DND-41 (cell line): ENCODE measurements at regions not wholly inside any gene's neighbourhood (a gene's known extent, or its start where the extent isn't known, plus 50 kb on each side); places are given as distances from the start of the nearest gene placed in this dataset.

Experiments used
- ATAC-seq: fragments of 200-7000 bp; cut with Tn5 transposase; 3 replicates; pipeline ENCODE4 v1.9.1; 2021; ENCODE audit warnings: low read depth; ENCODE audit not compliant: insufficient read depth
- DNase-seq: peaks from one replicate; pipeline ENCODE4 v3.0.0-alpha.2; 2020
- H2AFZ ChIP-seq: 2 replicates; pipeline ENCODE4 v1.6.0; 2012; ENCODE audit warnings: low read depth, low read length
- H3K27ac ChIP-seq: 2 replicates; pipeline ENCODE4 v1.5.1; 2012; ENCODE audit warnings: low read length, inconsistent platforms
- H3K27me3 ChIP-seq: fragments of 200-600 bp; sonication (generic); 2 replicates; pipeline ENCODE4 v1.6.0; 2012; ENCODE audit warnings: low read length, mild to moderate bottlenecking, inconsistent platforms; ENCODE audit not compliant: insufficient read depth, poor library complexity
- H3K36me3 ChIP-seq: 2 replicates; pipeline ENCODE4 v1.5.1; 2012; ENCODE audit warnings: low read length, inconsistent platforms; ENCODE audit not compliant: insufficient read depth
- H3K4me1 ChIP-seq: 2 replicates; pipeline ENCODE4 v1.5.1; 2012; ENCODE audit warnings: mild to moderate bottlenecking, low read length; ENCODE audit not compliant: insufficient read depth
- H3K4me2 ChIP-seq: 2 replicates; pipeline ENCODE4 v1.6.0; 2012; ENCODE audit warnings: mild to moderate bottlenecking, moderate library complexity, low read length, inconsistent platforms; ENCODE audit not compliant: insufficient read depth
- H3K4me3 ChIP-seq, 2 experiments: fragments of 200-600 bp in 1 of 2; shearing (Covaris generic) in 1 of 2; 2 replicates each; pipeline ENCODE4 v1.5.1; 2012 to 2016; ENCODE audit warnings: inconsistent platforms in 2 of 2, low read length in 2 of 2, mild to moderate bottlenecking in 2 of 2, low read depth in 1 of 2, moderate library complexity in 1 of 2
- H3K79me2 ChIP-seq: 2 replicates; pipeline ENCODE4 v1.6.0; 2012; ENCODE audit warnings: low read length, inconsistent platforms; ENCODE audit not compliant: insufficient read depth
- H3K9ac ChIP-seq: 2 replicates; pipeline ENCODE4 v1.6.0; 2012; ENCODE audit warnings: low read depth, mild to moderate bottlenecking, inconsistent platforms, low read length, moderate library complexity
- H3K9me3 ChIP-seq: 2 replicates; pipeline ENCODE4 v1.5.1; 2012; ENCODE audit warnings: low read length, moderate library complexity, mild to moderate bottlenecking, inconsistent platforms; ENCODE audit not compliant: insufficient read depth, severe bottlenecking
- H4K20me1 ChIP-seq: 2 replicates; pipeline ENCODE4 v1.6.0; 2012; ENCODE audit warnings: low read length; ENCODE audit not compliant: insufficient read depth
- EZH2 ChIP-seq: IDR thresholded peaks from 3 replicates; pipeline ENCODE4 v1.6.1; 2012; ENCODE audit warnings: borderline replicate concordance, low read depth, mild to moderate bottlenecking, moderate library complexity, low read length, inconsistent platforms; ENCODE audit not compliant: severe bottlenecking
- TF ChIP-seq, protein P1 (sequence below): IDR thresholded peaks from 2 replicates; pipeline ENCODE4 v1.5.1; 2012; ENCODE audit warnings: borderline replicate concordance, low read length, moderate library complexity, mild to moderate bottlenecking; ENCODE audit not compliant: poor library complexity, severe bottlenecking; ENCODE audit errors: extremely low read depth

DNA sequence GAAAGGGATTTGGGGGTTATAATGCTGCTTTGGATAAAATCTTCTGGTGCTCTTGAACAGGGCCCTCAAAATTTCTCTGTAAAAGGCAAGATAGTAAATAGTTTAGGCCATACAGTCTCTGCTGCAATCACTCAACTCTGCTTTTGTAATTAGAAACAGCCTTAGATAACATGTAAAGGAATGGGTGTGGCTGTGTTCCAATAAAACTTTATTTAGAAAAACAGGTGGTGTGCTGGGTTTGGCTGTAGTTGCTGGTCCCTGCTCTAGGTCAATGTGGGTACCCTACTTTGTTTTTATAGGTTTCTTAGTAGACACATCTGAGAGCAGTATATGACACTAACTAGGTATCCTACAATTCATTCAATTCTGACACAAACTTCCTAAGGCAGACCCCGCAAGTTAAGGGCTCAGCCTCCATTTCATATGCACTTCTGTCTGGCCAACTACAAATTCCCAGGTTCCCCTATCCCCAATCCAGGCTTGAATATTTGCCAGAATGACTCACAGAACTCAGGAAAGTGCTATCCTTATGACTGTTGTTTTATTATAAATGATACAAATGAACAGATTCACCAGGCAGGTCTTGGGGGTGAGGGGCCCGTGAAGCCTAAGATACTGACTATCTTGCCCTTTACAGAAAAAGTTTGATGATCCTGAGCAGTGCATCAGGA lies 349.9 kb downstream of the RPS24 start:
- Histone ChIP-seq H3K79me2 (no peaks in the 10 kb centered on the region), H2AFZ (no peak overlapping the region), H3K9ac (no peak overlapping the region), H3K27ac (no peak overlapping the region), H3K36me3 (no peaks in the 10 kb centered on the region), H3K9me3 (peaks cover 3% of the 10 kb centered on the region), H3K4me2 (no peak overlapping the region), H4K20me1 (no peaks in the 10 kb centered on the region), H3K27me3 (peaks cover 16% of the 10 kb centered on the region), H3K4me1 (no peaks in the 10 kb centered on the region), H3K4me3 (no peak overlapping the region)
- DNase-seq (no peak), ATAC-seq (no peak)
- TF ChIP-seq, protein P1, sequence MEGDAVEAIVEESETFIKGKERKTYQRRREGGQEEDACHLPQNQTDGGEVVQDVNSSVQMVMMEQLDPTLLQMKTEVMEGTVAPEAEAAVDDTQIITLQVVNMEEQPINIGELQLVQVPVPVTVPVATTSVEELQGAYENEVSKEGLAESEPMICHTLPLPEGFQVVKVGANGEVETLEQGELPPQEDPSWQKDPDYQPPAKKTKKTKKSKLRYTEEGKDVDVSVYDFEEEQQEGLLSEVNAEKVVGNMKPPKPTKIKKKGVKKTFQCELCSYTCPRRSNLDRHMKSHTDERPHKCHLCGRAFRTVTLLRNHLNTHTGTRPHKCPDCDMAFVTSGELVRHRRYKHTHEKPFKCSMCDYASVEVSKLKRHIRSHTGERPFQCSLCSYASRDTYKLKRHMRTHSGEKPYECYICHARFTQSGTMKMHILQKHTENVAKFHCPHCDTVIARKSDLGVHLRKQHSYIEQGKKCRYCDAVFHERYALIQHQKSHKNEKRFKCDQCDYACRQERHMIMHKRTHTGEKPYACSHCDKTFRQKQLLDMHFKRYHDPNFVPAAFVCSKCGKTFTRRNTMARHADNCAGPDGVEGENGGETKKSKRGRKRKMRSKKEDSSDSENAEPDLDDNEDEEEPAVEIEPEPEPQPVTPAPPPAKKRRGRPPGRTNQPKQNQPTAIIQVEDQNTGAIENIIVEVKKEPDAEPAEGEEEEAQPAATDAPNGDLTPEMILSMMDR = no peak
- no peak for TF ChIP-seq EZH2

DNA sequence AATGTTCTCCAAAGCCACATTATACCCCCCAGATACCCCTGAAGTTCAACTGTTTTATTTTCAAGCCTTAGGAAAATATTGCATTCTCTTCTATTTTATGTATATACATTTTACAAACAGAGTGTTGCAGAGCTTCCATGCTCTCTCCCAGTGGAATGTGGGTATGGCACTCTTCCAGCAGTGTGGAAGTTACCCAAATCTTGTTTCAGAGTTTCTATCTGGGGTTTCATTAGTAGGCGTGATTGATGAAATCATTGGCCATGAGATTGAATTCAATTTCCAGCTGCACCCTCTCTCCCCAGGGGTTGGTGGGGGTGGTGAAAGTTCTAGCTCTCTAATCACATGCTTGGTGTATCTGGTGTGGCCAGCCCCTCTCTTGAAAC lies 350.4 kb downstream of the RPS24 start:
- Histone ChIP-seq H3K27ac (no peak overlapping the region), H3K4me1 (no peaks in the 10 kb centered on the region), H3K9ac (no peak overlapping the region), H3K27me3 (peaks cover 16% of the 10 kb centered on the region), H3K4me2 (no peak overlapping the region), H4K20me1 (no peaks in the 10 kb centered on the region), H3K9me3 (peaks cover 3% of the 10 kb centered on the region), H3K4me3 (no peak overlapping the region), H3K79me2 (no peaks in the 10 kb centered on the region), H3K36me3 (no peaks in the 10 kb centered on the region), H2AFZ (no peak overlapping the region)
- TF ChIP-seq EZH2 = no peak
- DNase-seq (no peak), ATAC-seq (no peak)

DNA sequence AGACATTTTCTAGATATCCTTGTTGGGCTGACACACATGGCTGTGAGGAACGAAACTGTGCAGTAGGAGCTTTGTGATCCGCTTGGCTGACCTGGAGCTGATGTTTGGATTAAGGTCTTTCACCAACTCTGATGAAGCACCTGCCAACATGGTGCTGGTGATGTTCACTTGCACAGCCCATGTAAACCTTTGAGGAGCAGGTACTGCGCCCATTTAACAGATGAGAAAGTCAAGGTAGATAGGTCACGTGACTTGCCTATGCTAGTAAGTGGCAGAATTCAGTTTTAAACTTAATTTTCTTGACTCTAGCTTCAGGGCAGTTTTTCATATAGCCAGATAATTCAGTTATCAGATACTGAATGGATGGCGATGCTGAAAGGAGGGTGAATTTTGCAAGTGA lies 351.9 kb downstream of the RPS24 start:
- no peak overlapping the region for H3K4me3 ChIP-seq
- DNase-seq (no peak), ATAC-seq (no peak)
- H3K27me3 ChIP-seq = peaks cover 16% of the 10 kb centered on the region
- no peak overlapping the region for H3K4me2 ChIP-seq
- no peaks in the 10 kb centered on the region for H3K4me1 ChIP-seq
- no peak overlapping the region for H3K9ac ChIP-seq
- H4K20me1 ChIP-seq = no peaks in the 10 kb centered on the region
- H3K27ac ChIP-seq = no peak overlapping the region
- H3K9me3 ChIP-seq = no peaks in the 10 kb centered on the region
- TF ChIP-seq EZH2 = no peak
- TF ChIP-seq, protein P1 = no peak
- H3K36me3 ChIP-seq = no peaks in the 10 kb centered on the region
- H2AFZ ChIP-seq = no peak overlapping the region
- H3K79me2 ChIP-seq = no peaks in the 10 kb centered on the region

DNA sequence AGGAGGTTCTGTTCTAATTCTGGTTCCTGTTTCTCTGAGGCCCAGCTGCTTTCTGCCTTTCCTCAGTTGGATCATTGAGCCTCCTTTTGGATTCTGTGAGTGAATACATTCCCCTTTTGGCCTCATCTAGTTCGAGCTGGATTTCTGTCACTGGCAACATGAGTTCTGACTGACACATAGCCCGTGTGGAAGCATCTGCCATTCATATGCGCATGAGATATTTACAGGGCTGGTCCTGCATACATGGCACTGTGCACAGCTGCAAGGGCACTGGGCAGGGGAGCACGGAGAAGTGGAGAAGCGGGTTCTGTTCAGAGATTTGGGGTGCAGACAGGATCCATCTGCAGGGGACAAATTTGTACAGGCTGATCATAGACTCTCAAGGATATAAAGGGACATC lies 352.8 kb downstream of the RPS24 start:
- H3K4me1 ChIP-seq = no peaks in the 10 kb centered on the region
- no peak for ATAC-seq
- H3K4me3 ChIP-seq = no peak overlapping the region
- H3K79me2 ChIP-seq = no peaks in the 10 kb centered on the region
- no peak overlapping the region for H3K9ac ChIP-seq
- no peaks in the 10 kb centered on the region for H4K20me1 ChIP-seq
- no peak overlapping the region for H3K27ac ChIP-seq
- H3K9me3 ChIP-seq = no peaks in the 10 kb centered on the region
- TF ChIP-seq, protein P1 = no peak
- no peak for TF ChIP-seq EZH2
- no peak overlapping the region for H3K4me2 ChIP-seq
- DNase-seq = no peak
- no peak overlapping the region for H2AFZ ChIP-seq
- H3K27me3 ChIP-seq = peaks cover 16% of the 10 kb centered on the region
- no peaks in the 10 kb centered on the region for H3K36me3 ChIP-seq
